HepG2 (cell line): ENCODE measurements at regions not wholly inside any gene's neighbourhood (a gene's known extent, or its start where the extent isn't known, plus 50 kb on each side); places are given as distances from the start of the nearest gene placed in this dataset.

Experiments
- ATAC-seq: fragments of 200-7000 bp; cut with Tn5 transposase; 3 replicates; pipeline ENCODE4 v1.9.1; 2020; ENCODE audit warnings: mild to moderate bottlenecking, moderate library complexity
- BruUV-seq: library from RNA; stranded (reverse); fragments of 400-500 nt; replicated peaks from 2 replicates; lab custom pipeline; 2021; lab: Mats Ljungman, UMichigan
- CTCF ChIA-PET: fragments of 300-600 bp; formaldehyde crosslinking; extraction: SDS; loops from one replicate; lab custom pipeline; 2021; ENCODE audit warnings: low total read pairs, inconsistent platforms, low intra/inter-chr PET ratio; lab: Yijun Ruan, JAX
- POLR2A ChIA-PET: fragments of 350-600 bp; sonication (Branson Sonifier 250); formaldehyde crosslinking; loops from one replicate; lab custom pipeline; 2020; ENCODE audit warnings: antibody characterized with exemption, inconsistent platforms; lab: Yijun Ruan, JAX
- DNase-seq: peaks from one replicate; pipeline ENCODE4 v3.0.0-alpha.2; 2015; ENCODE audit warnings: low spot score
- FAIRE-seq: peaks from 3 replicates; lab custom pipeline; 2011; peaks lifted over from hg19 to GRCh38; lab: Jason Lieb, UNC
- H2AFZ ChIP-seq: one replicate; pipeline ENCODE4 v1.6.1; 2011; ENCODE audit warnings: low read length, inconsistent platforms
- H3K27ac ChIP-seq: fragments of 300-600 bp; 3 replicates; pipeline ENCODE4 v1.8.0; 2011; ENCODE audit warnings: mixed run types, mild to moderate bottlenecking, mixed read lengths, low read length, inconsistent platforms; ENCODE audit not compliant: insufficient read depth; ENCODE audit errors: extremely low read length
- H3K27me3 ChIP-seq, 2 experiments: fragments of 200-600 bp in 1 of 2; 2 replicates in 1 of 2; 3 replicates in 1 of 2; pipeline versions ENCODE4 v1.6.0 to v1.8.0; 2011; ENCODE audit warnings: low read length in 2 of 2, mild to moderate bottlenecking in 2 of 2, moderate library complexity in 2 of 2, inconsistent platforms in 1 of 2; ENCODE audit not compliant: insufficient read depth in 2 of 2, control insufficient read depth in 1 of 2
- H3K36me3 ChIP-seq, 2 experiments: fragments of 200-600 bp in 1 of 2; replicated peaks in 1 of 2; 2 replicates in 1 of 2; 3 replicates in 1 of 2; pipeline versions ENCODE4 v1.5.1 to v1.8.0; 2011; ENCODE audit warnings: low read length in 2 of 2, inconsistent platforms in 1 of 2; ENCODE audit not compliant: insufficient read depth in 2 of 2, control insufficient read depth in 1 of 2
- H3K4me1 ChIP-seq: 2 replicates; pipeline ENCODE4 v1.5.1; 2012; ENCODE audit warnings: low read length, inconsistent platforms; ENCODE audit not compliant: insufficient read depth
- H3K4me2 ChIP-seq: 2 replicates; pipeline ENCODE4 v1.6.0; 2011; ENCODE audit warnings: low read depth, low read length, inconsistent platforms
- H3K4me3 ChIP-seq, 3 experiments: fragments of 200-600 bp in 1 of 3; sonication (generic), shearing (Covaris generic) in 1 of 3; replicated peaks in 1 of 3; 2 replicates each; pipeline ENCODE4 v1.5.1; 2011 to 2016; ENCODE audit warnings: low read length in 3 of 3, inconsistent platforms in 2 of 3, low read depth in 2 of 3, mild to moderate bottlenecking in 2 of 3, control low read depth in 1 of 3, mixed read lengths in 1 of 3; ENCODE audit not compliant: insufficient read depth in 1 of 3
- H3K79me2 ChIP-seq: one replicate; pipeline ENCODE4 v1.6.1; 2011; ENCODE audit warnings: low read length, inconsistent platforms; ENCODE audit not compliant: insufficient read depth
- H3K9ac ChIP-seq: 2 replicates; pipeline ENCODE4 v1.6.0; 2011; ENCODE audit warnings: mild to moderate bottlenecking, low read depth, low read length, inconsistent platforms; ENCODE audit not compliant: insufficient read depth
- H3K9me3 ChIP-seq: 2 replicates; pipeline ENCODE4 v1.5.1; 2012; ENCODE audit warnings: mild to moderate bottlenecking, low read length
- H4K20me1 ChIP-seq: 2 replicates; pipeline ENCODE4 v1.6.0; 2011; ENCODE audit warnings: inconsistent platforms, mild to moderate bottlenecking, low read length, moderate library complexity; ENCODE audit not compliant: insufficient read depth
- ERF ChIP-seq: IDR thresholded peaks from 2 replicates; pipeline ENCODE4 v1.6.1; 2018; ENCODE audit warnings: missing biosample characterization, missing genetic modification reagents
- IRF2 ChIP-seq: IDR thresholded peaks from 2 replicates; pipeline ENCODE4 v1.6.1; 2018; ENCODE audit warnings: missing genetic modification reagents, missing compliant biosample characterization
- KLF16 ChIP-seq, 2 experiments: sonication (generic) in 1 of 2; formaldehyde crosslinking in 1 of 2; IDR thresholded peaks; 2 replicates each; pipeline versions ENCODE4 v1.6.1 to v1.8.0; 2016 to 2023; ENCODE audit warnings: missing genetic modification reagents in 2 of 2, missing compliant biosample characterization in 1 of 2
- MIXL1 ChIP-seq: IDR thresholded peaks from 2 replicates; pipeline ENCODE4 v1.6.1; 2016
- RAD21 ChIP-seq: fragments of 450-650 bp; formaldehyde crosslinking; IDR thresholded peaks from 2 replicates; pipeline ENCODE4 v1.5.0; 2020; ENCODE audit warnings: mild to moderate bottlenecking
- SAP130 ChIP-seq: IDR thresholded peaks from 2 replicates; pipeline ENCODE4 v1.6.1; 2016; ENCODE audit warnings: low read depth
- STAG1 ChIP-seq: sonication (generic); formaldehyde crosslinking; IDR thresholded peaks from 2 replicates; pipeline ENCODE4 v1.4.0; 2020; ENCODE audit warnings: missing genetic modification reagents
- ZFAT ChIP-seq: sonication (generic); formaldehyde crosslinking; conservative IDR thresholded peaks from 2 replicates; pipeline ENCODE4 v1.8.1; 2023; ENCODE audit warnings: missing genetic modification reagents, inconsistent platforms
- ZNF20 ChIP-seq: sonication (generic); formaldehyde crosslinking; IDR thresholded peaks from 2 replicates; pipeline ENCODE4 v1.4.0; 2020; ENCODE audit warnings: mild to moderate bottlenecking, moderate library complexity, missing genetic modification reagents
- ZNF34 ChIP-seq: sonication (generic); formaldehyde crosslinking; IDR thresholded peaks from 2 replicates; pipeline ENCODE4 v1.4.0; 2020; ENCODE audit warnings: mild to moderate bottlenecking, missing genetic modification reagents, borderline replicate concordance
- ZNF382 ChIP-seq: sonication (generic); formaldehyde crosslinking; IDR thresholded peaks from 2 replicates; pipeline ENCODE4 v1.5.0; 2020; ENCODE audit warnings: missing genetic modification reagents, mild to moderate bottlenecking, borderline replicate concordance
- ZNF720 ChIP-seq: sonication (generic); formaldehyde crosslinking; IDR thresholded peaks from 2 replicates; pipeline ENCODE4 v1.4.0; 2020; ENCODE audit warnings: missing genetic modification reagents
- WGBS: methylation state at CpG from one replicate; pipeline ENCODE4 v1.1.6; 2017; ENCODE audit warnings: low lambda C conversion rate; 5-methylcytosine and 5-hydroxymethylcytosine counted together
- in situ Hi-C: cut with HindIII; loops from 2 replicates; pipeline ENCODE4 v1.10.0; 2017; ENCODE audit warnings: low pct_unique_long_range_greater_than_20kb; ENCODE audit not compliant: extremely low pct_ligation_motif_present
- intact Hi-C: fragments of 100-400 bp; cut with micrococcal nuclease; formaldehyde crosslinking; loops from one replicate; pipeline ENCODE4 v1.10.0; 2022; ENCODE audit not compliant: unreplicated experiment
- TF ChIP-seq, protein P1 (sequence below): sonication (generic); formaldehyde crosslinking; IDR thresholded peaks from 2 replicates; pipeline ENCODE4 v1.4.0; 2020; ENCODE audit warnings: missing genetic modification reagents, borderline replicate concordance
- TF ChIP-seq, protein P2 (sequence below): sonication (generic); formaldehyde crosslinking; IDR thresholded peaks from 2 replicates; pipeline ENCODE4 v1.4.0; 2020; ENCODE audit warnings: missing genetic modification reagents
- TF ChIP-seq, protein P3 (sequence below): sonication (generic); formaldehyde crosslinking; IDR thresholded peaks from 2 replicates; pipeline ENCODE4 v1.5.0; 2020; ENCODE audit warnings: missing genetic modification reagents, mild to moderate bottlenecking, borderline replicate concordance
- TF ChIP-seq, protein P4 (sequence below): sonication (generic); formaldehyde crosslinking; IDR thresholded peaks from 2 replicates; pipeline ENCODE4 v1.5.0; 2020; ENCODE audit warnings: mild to moderate bottlenecking, missing genetic modification reagents

DNA sequence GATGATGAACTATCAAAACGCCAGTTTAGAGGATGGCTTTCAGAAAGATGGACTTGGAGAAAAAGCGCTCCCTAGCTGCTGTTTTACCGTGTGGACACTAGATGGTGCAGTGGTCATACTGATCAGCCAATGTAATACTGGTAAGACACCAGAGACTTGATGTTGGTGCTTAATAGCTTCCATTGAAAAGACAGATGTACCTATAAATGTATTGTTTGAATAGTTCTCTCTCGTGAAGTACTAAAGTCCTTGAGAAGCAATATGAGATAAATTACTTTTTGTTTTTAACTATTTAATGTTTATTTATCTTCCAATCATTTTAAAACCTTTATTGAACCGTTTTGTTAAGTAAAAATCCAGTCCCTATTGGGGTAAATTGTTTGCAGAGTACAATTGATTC lies 63.9 kb upstream of the FUCA2 start:
- H4K20me1 ChIP-seq = no peaks in the 10 kb centered on the region
- in situ Hi-C loops = loop anchor here (5.0 kb wide), 3 partner anchors 267 to 437 kb away; partner anchors contain the start of gene LTV1
- WGBS = 9% methylated on average over 5 of the region's 5 CpGs
- 0 out of 2 replicates have a peak, but pooled peaks have one; percentile 27 for TF ChIP-seq ERF (CRISPR knock-in tag)
- TF ChIP-seq SAP130 (CRISPR knock-in tag) = peak; percentile 27; the same call in 1 of the 2 replicates
- no peak for TF ChIP-seq ZNF720 (CRISPR knock-in tag)
- TF ChIP-seq, protein P1, sequence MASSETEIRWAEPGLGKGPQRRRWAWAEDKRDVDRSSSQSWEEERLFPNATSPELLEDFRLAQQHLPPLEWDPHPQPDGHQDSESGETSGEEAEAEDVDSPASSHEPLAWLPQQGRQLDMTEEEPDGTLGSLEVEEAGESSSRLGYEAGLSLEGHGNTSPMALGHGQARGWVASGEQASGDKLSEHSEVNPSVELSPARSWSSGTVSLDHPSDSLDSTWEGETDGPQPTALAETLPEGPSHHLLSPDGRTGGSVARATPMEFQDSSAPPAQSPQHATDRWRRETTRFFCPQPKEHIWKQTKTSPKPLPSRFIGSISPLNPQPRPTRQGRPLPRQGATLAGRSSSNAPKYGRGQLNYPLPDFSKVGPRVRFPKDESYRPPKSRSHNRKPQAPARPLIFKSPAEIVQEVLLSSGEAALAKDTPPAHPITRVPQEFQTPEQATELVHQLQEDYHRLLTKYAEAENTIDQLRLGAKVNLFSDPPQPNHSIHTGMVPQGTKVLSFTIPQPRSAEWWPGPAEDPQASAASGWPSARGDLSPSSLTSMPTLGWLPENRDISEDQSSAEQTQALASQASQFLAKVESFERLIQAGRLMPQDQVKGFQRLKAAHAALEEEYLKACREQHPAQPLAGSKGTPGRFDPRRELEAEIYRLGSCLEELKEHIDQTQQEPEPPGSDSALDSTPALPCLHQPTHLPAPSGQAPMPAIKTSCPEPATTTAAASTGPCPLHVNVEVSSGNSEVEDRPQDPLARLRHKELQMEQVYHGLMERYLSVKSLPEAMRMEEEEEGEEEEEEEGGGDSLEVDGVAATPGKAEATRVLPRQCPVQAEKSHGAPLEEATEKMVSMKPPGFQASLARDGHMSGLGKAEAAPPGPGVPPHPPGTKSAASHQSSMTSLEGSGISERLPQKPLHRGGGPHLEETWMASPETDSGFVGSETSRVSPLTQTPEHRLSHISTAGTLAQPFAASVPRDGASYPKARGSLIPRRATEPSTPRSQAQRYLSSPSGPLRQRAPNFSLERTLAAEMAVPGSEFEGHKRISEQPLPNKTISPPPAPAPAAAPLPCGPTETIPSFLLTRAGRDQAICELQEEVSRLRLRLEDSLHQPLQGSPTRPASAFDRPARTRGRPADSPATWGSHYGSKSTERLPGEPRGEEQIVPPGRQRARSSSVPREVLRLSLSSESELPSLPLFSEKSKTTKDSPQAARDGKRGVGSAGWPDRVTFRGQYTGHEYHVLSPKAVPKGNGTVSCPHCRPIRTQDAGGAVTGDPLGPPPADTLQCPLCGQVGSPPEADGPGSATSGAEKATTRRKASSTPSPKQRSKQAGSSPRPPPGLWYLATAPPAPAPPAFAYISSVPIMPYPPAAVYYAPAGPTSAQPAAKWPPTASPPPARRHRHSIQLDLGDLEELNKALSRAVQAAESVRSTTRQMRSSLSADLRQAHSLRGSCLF (CRISPR knock-in tag) = no peak
- TF ChIP-seq, protein P2, sequence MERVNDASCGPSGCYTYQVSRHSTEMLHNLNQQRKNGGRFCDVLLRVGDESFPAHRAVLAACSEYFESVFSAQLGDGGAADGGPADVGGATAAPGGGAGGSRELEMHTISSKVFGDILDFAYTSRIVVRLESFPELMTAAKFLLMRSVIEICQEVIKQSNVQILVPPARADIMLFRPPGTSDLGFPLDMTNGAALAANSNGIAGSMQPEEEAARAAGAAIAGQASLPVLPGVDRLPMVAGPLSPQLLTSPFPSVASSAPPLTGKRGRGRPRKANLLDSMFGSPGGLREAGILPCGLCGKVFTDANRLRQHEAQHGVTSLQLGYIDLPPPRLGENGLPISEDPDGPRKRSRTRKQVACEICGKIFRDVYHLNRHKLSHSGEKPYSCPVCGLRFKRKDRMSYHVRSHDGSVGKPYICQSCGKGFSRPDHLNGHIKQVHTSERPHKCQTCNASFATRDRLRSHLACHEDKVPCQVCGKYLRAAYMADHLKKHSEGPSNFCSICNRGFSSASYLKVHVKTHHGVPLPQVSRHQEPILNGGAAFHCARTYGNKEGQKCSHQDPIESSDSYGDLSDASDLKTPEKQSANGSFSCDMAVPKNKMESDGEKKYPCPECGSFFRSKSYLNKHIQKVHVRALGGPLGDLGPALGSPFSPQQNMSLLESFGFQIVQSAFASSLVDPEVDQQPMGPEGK = no peak
- no peak for TF ChIP-seq ZFAT (CRISPR knock-in tag)
- TF ChIP-seq ZNF382 (CRISPR knock-in tag) = no peak
- TF ChIP-seq RAD21 (CRISPR knock-in tag) = peak; percentile 95
- TF ChIP-seq, protein P3, sequence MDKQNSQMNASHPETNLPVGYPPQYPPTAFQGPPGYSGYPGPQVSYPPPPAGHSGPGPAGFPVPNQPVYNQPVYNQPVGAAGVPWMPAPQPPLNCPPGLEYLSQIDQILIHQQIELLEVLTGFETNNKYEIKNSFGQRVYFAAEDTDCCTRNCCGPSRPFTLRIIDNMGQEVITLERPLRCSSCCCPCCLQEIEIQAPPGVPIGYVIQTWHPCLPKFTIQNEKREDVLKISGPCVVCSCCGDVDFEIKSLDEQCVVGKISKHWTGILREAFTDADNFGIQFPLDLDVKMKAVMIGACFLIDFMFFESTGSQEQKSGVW (CRISPR knock-in tag) = no peak
- TF ChIP-seq, protein P4, sequence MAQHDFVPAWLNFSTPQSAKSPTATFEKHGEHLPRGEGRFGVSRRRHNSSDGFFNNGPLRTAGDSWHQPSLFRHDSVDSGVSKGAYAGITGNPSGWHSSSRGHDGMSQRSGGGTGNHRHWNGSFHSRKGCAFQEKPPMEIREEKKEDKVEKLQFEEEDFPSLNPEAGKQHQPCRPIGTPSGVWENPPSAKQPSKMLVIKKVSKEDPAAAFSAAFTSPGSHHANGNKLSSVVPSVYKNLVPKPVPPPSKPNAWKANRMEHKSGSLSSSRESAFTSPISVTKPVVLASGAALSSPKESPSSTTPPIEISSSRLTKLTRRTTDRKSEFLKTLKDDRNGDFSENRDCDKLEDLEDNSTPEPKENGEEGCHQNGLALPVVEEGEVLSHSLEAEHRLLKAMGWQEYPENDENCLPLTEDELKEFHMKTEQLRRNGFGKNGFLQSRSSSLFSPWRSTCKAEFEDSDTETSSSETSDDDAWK = no peak
- TF ChIP-seq MIXL1 = peak; percentile 70
- peak; percentile 100 for TF ChIP-seq STAG1
- TF ChIP-seq IRF2 (CRISPR knock-in tag) = peak; percentile 63; the same call in 1 of the 2 replicates
- no peak for TF ChIP-seq ZNF34
- TF ChIP-seq ZNF20 (CRISPR knock-in tag) = no peak
- no peak for TF ChIP-seq KLF16 (CRISPR knock-in tag; IDR thresholded peaks at IDR 0.05)

More for the DNA sequence above, 63.9 kb upstream of the FUCA2 start:
- BruUV-seq = no TSS peak
- Histone ChIP-seq H3K9me3 (no peaks in the 10 kb centered on the region), H3K36me3 (no peaks in the 10 kb centered on the region), H3K27ac (no peak overlapping the region), H2AFZ (no peak overlapping the region), H3K4me1 (no peaks in the 10 kb centered on the region), H3K79me2 (no peaks in the 10 kb centered on the region), H3K4me2 (no peak overlapping the region), H3K27me3 (no peaks in the 10 kb centered on the region), H3K9ac (no peak overlapping the region), H3K4me3 (no peak overlapping the region)
- ChIA-PET POLR2A (interaction anchor here (0.5 to 1.8 kb wide), 3 partner anchors 170 to 268 kb away, joined by 3 to 13 read pairs (median 3); partner anchors contain the start of gene LTV1), CTCF (interaction anchor here (2.7 to 3.9 kb wide), 2 partner anchors 366 to 438 kb away, joined by 33 to 53 read pairs; no protein-coding TSS in a partner anchor)
- ATAC-seq (peak; percentile 86), FAIRE-seq (peak; percentile 92), DNase-seq (peak; percentile 83)
- intact Hi-C loops = loop anchor here (1.0 to 5.0 kb wide), 7 partner anchors 117 to 907 kb away; partner anchors contain the start of gene LTV1
